ENCODE measurements at regions not wholly inside any gene's neighbourhood (a gene's known extent, or its start where the extent isn't known, plus 50 kb on each side); places are given as distances from the start of the nearest gene placed in this dataset.
"Not testable (repeated sequence)": the region's sequence is repeated elsewhere in the genome, so short reads cannot be mapped to it uniquely, and the experiment has no call there.

- DNase-seq: not testable (repeated sequence)
Measured at GRCh38 chr9:32209164-32209563, 175.3 kb upstream of the ACO1 start.

DNA sequence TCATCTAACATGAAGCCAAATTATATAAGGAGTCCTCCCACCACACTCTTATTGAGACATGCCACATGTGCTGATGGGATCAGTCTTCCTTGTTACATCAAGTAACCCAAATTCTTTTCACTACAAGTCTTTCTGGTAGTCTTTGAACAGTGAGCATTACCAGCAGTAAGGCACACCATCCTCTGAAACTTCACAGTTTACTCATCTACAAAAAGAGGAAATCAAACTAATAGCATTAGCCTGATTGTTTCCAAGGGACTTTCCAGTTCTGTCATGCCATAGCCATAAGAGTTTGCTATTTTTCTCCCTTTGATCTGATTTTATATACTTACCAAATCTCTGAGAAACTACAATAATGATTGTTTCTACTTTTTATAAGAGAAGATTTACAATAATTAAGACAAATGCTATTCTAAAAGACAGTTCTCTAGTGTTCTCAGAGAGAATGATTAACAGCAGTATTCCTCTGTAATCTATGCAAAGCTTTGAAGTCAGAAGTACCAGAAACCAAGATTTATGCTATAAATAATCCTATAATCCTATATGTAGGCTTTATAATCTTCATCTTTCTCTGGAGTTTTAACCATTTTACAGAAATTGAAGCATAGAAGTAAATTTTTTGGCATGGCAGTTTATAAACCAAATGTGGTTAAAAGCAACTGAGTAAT, 166.2 kb upstream of the ACO1 start:
- DNase-seq: no peak

GRCh38 chr9:32220750-32221149, 163.7 kb upstream of the ACO1 start:
- no peak for DNase-seq

DNA sequence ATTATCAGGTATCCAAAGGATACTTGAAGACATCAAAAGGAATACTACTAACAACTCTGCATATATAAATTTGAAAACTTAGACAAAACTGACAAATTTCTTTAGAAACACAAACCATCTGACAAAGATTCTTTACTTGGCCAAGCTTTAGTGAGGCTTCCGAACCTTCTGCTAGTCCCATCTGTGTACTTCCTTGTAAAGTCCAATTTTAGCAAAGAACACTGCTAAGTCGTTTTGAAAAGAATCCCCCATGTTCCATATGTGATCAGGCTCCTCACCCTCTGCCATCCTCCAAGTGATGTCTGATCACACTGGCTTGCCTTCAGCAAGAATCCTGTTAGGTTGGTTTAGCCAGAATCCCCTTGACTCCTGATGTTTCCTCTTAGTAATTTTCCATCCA, 150.0 kb upstream of the ACO1 start:
- DNase-seq: no peak

DNA sequence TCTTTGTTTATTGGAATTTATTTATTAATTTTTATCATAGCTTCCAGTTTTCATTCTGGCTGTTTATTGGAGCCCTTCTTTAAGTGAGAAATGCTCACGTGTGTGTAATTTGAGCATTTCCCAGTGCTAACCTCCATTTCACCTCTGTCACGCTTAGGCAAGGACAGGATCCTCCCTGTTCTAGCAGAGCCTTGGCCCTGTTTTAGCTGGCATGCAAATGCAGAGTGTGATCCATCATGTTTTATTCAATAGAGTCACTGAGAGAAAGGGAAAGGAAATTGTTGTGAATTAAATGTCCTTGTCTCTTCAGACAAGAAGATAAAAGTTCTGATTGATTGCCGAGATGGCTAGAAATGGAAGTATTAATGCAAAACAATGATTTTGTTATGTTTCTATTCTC, 137.3 kb upstream of the ACO1 start:
- DNase-seq: no peak

- no peak for DNase-seq
Measured at GRCh38 chr9:32248189-32248712, 136.2 kb upstream of the ACO1 start.

DNA sequence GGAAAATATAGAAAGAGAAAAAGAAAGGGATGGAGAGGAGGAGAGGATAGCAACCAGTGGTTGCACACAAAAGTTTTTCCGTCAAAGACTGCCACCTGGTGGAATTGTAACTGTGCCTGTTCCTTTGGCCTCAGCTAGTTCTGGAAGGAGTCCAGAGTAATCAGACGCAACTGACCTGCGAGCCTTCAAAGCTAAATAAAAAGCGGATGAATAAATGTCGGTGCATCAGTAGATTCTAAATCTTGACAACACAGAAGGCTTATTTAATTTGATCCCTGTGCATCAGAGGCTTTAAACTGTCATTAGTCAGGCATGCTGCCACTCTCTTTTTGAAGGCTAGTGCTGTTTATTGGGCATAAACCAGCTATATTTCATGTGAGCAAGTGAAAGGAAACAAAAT, 132.9 kb upstream of the ACO1 start:
- DNase-seq: peak; percentile 89

- DNase-seq: no peak
Measured at GRCh38 chr9:32253731-32254130, 130.7 kb upstream of the ACO1 start.

GRCh38 chr9:32255026-32255425, 129.4 kb upstream of the ACO1 start:
- DNase-seq: no peak

- DNase-seq: no peak
Measured at GRCh38 chr9:32258482-32258881, 126.0 kb upstream of the ACO1 start.

GRCh38 chr9:32260151-32260862, 124.1 kb upstream of the ACO1 start:
- DNase-seq: no peak

- no peak for DNase-seq
Measured at GRCh38 chr9:32264170-32264864, 120.1 kb upstream of the ACO1 start.

- no peak for DNase-seq
Measured at GRCh38 chr9:32265037-32265436, 119.4 kb upstream of the ACO1 start.

DNA sequence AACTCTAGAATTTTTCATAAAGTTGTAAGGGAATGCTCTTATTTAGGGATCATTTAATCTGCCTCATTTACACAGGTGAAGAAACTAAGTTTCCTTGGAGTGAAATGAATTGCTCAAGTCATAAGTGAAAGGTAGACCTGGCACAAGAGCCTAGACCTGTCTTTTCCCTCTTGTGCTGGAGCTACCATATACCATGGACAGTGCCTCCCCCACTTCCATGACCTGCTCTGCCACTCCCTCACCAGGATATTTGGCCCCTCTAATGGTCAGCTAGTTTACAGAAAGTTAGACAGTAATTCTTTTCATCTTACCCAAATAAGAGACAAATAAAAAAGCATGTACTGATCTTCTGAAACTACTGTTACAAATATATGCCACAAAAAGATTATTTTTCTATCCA, 105.5 kb upstream of the ACO1 start:
- no peak for DNase-seq

DNA sequence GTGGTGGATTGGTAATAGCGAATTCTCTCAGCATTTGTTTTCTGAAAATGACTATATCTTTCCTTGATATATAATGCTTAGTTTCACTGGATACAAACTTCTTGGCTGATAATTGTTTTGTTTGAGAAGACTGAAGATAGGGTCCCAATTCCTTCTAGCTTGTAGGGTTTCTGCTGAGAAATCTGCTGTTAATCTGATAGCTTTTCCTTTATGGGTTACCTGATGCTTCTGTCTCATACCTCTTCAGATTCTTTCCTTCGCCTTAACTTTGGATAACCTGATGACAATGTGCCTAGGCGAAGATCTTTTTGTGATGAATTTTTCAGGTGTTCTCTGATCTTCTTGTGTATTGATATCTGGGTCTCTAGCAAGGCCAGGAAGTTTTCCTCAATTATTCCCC, 94.7 kb upstream of the ACO1 start:
- DNase-seq: no peak

GRCh38 chr9:32291370-32291769, 93.1 kb upstream of the ACO1 start:
- no peak for DNase-seq

GRCh38 chr9:32292611-32293010, 91.8 kb upstream of the ACO1 start:
- no peak for DNase-seq

DNA sequence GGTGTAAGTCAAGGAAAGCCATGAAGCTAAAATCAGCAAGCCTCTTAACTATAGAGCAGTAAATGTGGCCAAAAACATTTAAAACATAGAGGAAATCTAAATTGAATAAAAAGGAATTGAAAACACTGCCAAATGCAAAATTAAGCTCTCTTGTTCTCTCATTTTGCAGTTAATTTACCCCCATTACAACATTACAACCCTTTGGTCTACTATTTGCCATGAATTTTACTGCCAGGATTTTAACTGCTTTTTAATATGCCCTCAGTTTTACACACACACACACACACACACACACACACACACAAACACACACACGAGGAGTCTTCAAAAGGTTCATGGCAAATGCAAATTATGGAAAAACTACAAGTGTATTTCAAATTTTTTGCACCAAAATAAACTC, 91.4 kb upstream of the ACO1 start:
- DNase-seq: no peak

DNA sequence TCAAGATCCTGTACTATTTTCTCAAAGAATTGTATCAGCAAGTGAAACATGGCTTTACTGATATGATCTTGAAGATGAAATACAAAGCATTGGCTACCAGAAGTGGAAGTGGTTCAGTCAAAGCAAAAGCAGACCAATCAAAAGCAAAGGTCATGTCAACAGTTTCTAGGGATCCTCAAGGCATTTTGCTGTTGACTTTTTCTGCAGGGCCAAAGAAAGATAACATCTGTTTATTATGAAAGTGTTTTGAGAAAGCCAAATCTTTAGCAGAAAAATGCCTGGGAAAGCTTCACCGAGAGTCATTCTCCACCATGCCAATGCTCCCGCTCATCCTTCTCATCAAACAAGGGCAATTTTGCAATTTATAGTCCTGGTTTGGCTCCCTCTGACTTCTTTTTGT, 90.3 kb upstream of the ACO1 start:
- no peak for DNase-seq

GRCh38 chr9:32300373-32300772, 84.1 kb upstream of the ACO1 start:
- DNase-seq: no peak

GRCh38 chr9:32304495-32304894, 79.9 kb upstream of the ACO1 start:
- no peak for DNase-seq

- no peak for DNase-seq
Measured at GRCh38 chr9:32306006-32306405, 78.4 kb upstream of the ACO1 start.

DNA sequence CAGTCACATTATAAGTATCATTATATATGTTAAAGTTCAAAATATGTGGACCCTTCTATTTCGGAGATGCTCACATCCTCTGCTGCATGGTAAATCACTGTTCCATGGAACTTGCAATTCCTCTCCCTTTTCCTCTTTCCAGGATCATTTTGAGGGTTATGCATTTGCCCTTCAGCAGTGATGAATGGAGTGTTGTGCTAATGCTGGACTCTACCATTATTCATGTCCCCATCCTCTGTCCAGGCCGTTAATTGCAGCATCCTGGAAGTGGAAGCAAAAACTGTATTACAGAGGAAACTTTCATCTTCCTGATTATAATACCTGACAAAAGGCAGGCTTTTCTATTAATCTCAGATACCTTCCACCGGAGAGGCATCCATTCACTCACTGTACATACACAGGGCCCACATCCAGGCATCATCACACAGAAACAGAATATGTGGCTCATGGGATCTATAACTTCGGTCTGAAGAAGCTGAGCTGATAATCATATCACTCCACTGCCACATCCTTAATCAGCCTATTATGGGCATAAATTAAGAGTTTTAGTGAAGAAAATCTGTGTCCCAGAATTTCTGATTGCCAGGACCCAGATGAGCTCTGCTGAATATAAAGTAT, 65.0 kb upstream of the ACO1 start:
- no peak for DNase-seq

- DNase-seq: no peak
Measured at GRCh38 chr9:32322622-32323021, 61.8 kb upstream of the ACO1 start.

Data from eye (tissue), 1 donor.